ENCODE measurements at regions not wholly inside any gene's neighbourhood (a gene's known extent, or its start where the extent isn't known, plus 50 kb on each side); places are given as distances from the start of the nearest gene placed in this dataset.

DNA sequence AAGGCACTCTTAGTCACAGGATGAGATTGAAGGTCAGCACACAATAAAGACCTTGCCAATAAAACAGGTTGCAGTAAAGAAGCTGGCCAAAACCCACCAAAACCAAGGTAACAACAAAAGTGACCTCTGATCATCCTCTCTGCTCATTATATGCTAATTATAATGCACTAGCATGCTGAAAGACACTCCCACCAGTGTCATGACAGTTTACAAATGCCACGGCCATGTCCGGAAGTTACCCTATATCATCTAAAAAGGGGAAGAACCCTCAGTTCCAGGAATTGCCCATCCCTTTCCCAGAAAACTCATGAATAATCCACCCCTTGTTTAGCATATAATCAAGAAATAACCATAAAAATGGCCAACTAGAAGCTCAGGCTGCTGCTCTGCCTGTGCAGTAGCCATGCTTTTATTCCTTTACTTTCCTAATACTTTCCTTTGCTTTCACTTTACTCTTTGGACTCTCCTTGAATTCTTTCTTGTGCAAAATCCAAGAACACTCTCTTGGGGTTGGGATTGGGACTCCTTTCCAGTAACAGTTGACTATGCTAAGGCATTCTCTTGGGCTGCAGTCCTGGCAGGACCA is 527.3 kb upstream of the MAP3K7 start:
- no peaks in the 10 kb centered on the region for H3K9me3 ChIP-seq (ENCODE audit: control extremely low read depth in 1 of 5, control insufficient read depth in 4 of 5, insufficient read depth in 2 of 5, low read depth in 1 of 5, low read length in 4 of 5)
- CTCF ChIA-PET = no interaction called here
- H3K4me1 ChIP-seq (ENCODE audit: control extremely low read depth in 1 of 4, control insufficient read depth in 4 of 4, insufficient read depth in 4 of 4, low read length in 3 of 4) = no peaks in the 10 kb centered on the region
- H3K27me3 ChIP-seq (replicated peaks in 2 of 5; ENCODE audit: control insufficient read depth in 4 of 5, insufficient read depth in 5 of 5, low read length in 4 of 5) = no peaks in the 10 kb centered on the region
- POLR2A ChIA-PET = no interaction called here
- WGBS (ENCODE audit: insufficient coverage) = 94% methylated on average over 2 of the region's 2 CpGs
- no peak overlapping the region for H3K27ac ChIP-seq (ENCODE audit: insufficient read depth in 1 of 2, low read depth in 1 of 2, low read length in 2 of 2, poor library complexity in 1 of 2, severe bottlenecking in 2 of 2)
- no peak overlapping the region for H3K4me3 ChIP-seq (ENCODE audit: control insufficient read depth in 1 of 7, extremely low read depth in 1 of 7, insufficient read depth in 4 of 7, low read depth in 2 of 7, low read length in 6 of 7)
- no peak for DNase-seq
- H3K36me3 ChIP-seq (ENCODE audit: control insufficient read depth in 4 of 4, insufficient read depth in 4 of 4, low read length in 3 of 4) = no peaks in the 10 kb centered on the region

- DNase-seq = no peak
- Histone ChIP-seq H3K27me3 (replicated peaks in 2 of 5; ENCODE audit: control insufficient read depth in 4 of 5, insufficient read depth in 5 of 5, low read length in 4 of 5) (no peaks in the 10 kb centered on the region), H3K4me3 (ENCODE audit: control insufficient read depth in 1 of 7, extremely low read depth in 1 of 7, insufficient read depth in 4 of 7, low read depth in 2 of 7, low read length in 6 of 7) (no peak overlapping the region), H3K27ac (ENCODE audit: insufficient read depth in 1 of 2, low read depth in 1 of 2, low read length in 2 of 2, poor library complexity in 1 of 2, severe bottlenecking in 2 of 2) (no peak overlapping the region), H3K9me3 (ENCODE audit: control extremely low read depth in 1 of 5, control insufficient read depth in 4 of 5, insufficient read depth in 2 of 5, low read depth in 1 of 5, low read length in 4 of 5) (no peaks in the 10 kb centered on the region), H3K36me3 (ENCODE audit: control insufficient read depth in 4 of 4, insufficient read depth in 4 of 4, low read length in 3 of 4) (no peaks in the 10 kb centered on the region), H3K4me1 (ENCODE audit: control extremely low read depth in 1 of 4, control insufficient read depth in 4 of 4, insufficient read depth in 4 of 4, low read length in 3 of 4) (no peaks in the 10 kb centered on the region)
- ChIA-PET POLR2A (no interaction called here), CTCF (no interaction called here)
- 87% methylated on average over 2 of the region's 2 CpGs for WGBS (ENCODE audit: insufficient coverage)
Observed at GRCh38 chr6:91106083-91106482, 519.2 kb upstream of the MAP3K7 start.

GRCh38 chr6:91105532-91105931 is 518.7 kb upstream of the MAP3K7 start:
- no peaks in the 10 kb centered on the region for H3K9me3 ChIP-seq (ENCODE audit: control extremely low read depth in 1 of 5, control insufficient read depth in 4 of 5, insufficient read depth in 2 of 5, low read depth in 1 of 5, low read length in 4 of 5)
- H3K27me3 ChIP-seq (replicated peaks in 2 of 5; ENCODE audit: control insufficient read depth in 4 of 5, insufficient read depth in 5 of 5, low read length in 4 of 5) = no peaks in the 10 kb centered on the region
- ChIA-PET CTCF (no interaction called here), POLR2A (no interaction called here)
- no peak overlapping the region for H3K4me3 ChIP-seq (ENCODE audit: control insufficient read depth in 1 of 7, extremely low read depth in 1 of 7, insufficient read depth in 4 of 7, low read depth in 2 of 7, low read length in 6 of 7)
- H3K27ac ChIP-seq (ENCODE audit: insufficient read depth in 1 of 2, low read depth in 1 of 2, low read length in 2 of 2, poor library complexity in 1 of 2, severe bottlenecking in 2 of 2) = no peak overlapping the region
- no peaks in the 10 kb centered on the region for H3K4me1 ChIP-seq (ENCODE audit: control extremely low read depth in 1 of 4, control insufficient read depth in 4 of 4, insufficient read depth in 4 of 4, low read length in 3 of 4)
- DNase-seq = no peak
- H3K36me3 ChIP-seq (ENCODE audit: control insufficient read depth in 4 of 4, insufficient read depth in 4 of 4, low read length in 3 of 4) = no peaks in the 10 kb centered on the region

GRCh38 chr6:91099479-91099878 is 512.6 kb upstream of the MAP3K7 start:
- H3K4me1 ChIP-seq (ENCODE audit: control extremely low read depth in 1 of 4, control insufficient read depth in 4 of 4, insufficient read depth in 4 of 4, low read length in 3 of 4) = no peaks in the 10 kb centered on the region
- WGBS (ENCODE audit: insufficient coverage) = 80% methylated on average over 1 of the region's 1 CpG
- H3K27me3 ChIP-seq (replicated peaks in 2 of 5; ENCODE audit: control insufficient read depth in 4 of 5, insufficient read depth in 5 of 5, low read length in 4 of 5) = no peaks in the 10 kb centered on the region
- POLR2A ChIA-PET = no interaction called here
- CTCF ChIA-PET = no interaction called here
- no peak overlapping the region for H3K27ac ChIP-seq (ENCODE audit: insufficient read depth in 1 of 2, low read depth in 1 of 2, low read length in 2 of 2, poor library complexity in 1 of 2, severe bottlenecking in 2 of 2)
- no peak for DNase-seq
- no peaks in the 10 kb centered on the region for H3K9me3 ChIP-seq (ENCODE audit: control extremely low read depth in 1 of 5, control insufficient read depth in 4 of 5, insufficient read depth in 2 of 5, low read depth in 1 of 5, low read length in 4 of 5)
- no peak overlapping the region for H3K4me3 ChIP-seq (ENCODE audit: control insufficient read depth in 1 of 7, extremely low read depth in 1 of 7, insufficient read depth in 4 of 7, low read depth in 2 of 7, low read length in 6 of 7)
- H3K36me3 ChIP-seq (ENCODE audit: control insufficient read depth in 4 of 4, insufficient read depth in 4 of 4, low read length in 3 of 4) = no peaks in the 10 kb centered on the region

DNA sequence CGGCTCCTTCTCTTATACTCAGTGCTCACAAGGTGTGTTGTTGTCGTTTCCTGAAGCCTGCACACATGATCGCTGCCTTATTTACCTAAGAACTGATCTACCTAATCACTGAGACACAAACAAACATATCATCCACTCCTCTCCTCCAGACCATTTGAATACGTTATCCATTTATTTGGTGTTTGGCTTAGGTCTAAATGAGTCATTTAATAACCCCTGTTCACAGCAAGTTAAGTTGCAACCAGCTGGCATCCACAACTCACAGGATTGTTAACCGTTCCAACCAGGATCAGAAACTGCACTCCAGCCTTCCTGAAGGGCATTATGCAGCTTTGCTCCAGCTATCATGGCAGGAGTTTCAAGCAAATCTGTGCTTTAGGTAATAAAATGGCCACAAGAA is 511.1 kb upstream of the MAP3K7 start:
- Histone ChIP-seq H3K36me3 (ENCODE audit: control insufficient read depth in 4 of 4, insufficient read depth in 4 of 4, low read length in 3 of 4) (no peaks in the 10 kb centered on the region), H3K4me1 (ENCODE audit: control extremely low read depth in 1 of 4, control insufficient read depth in 4 of 4, insufficient read depth in 4 of 4, low read length in 3 of 4) (no peaks in the 10 kb centered on the region), H3K4me3 (ENCODE audit: control insufficient read depth in 1 of 7, extremely low read depth in 1 of 7, insufficient read depth in 4 of 7, low read depth in 2 of 7, low read length in 6 of 7) (no peak overlapping the region), H3K9me3 (ENCODE audit: control extremely low read depth in 1 of 5, control insufficient read depth in 4 of 5, insufficient read depth in 2 of 5, low read depth in 1 of 5, low read length in 4 of 5) (no peaks in the 10 kb centered on the region), H3K27me3 (replicated peaks in 2 of 5; ENCODE audit: control insufficient read depth in 4 of 5, insufficient read depth in 5 of 5, low read length in 4 of 5) (no peaks in the 10 kb centered on the region), H3K27ac (ENCODE audit: insufficient read depth in 1 of 2, low read depth in 1 of 2, low read length in 2 of 2, poor library complexity in 1 of 2, severe bottlenecking in 2 of 2) (no peak overlapping the region)
- POLR2A ChIA-PET = no interaction called here
- no peak for DNase-seq
- CTCF ChIA-PET = no interaction called here
- WGBS (ENCODE audit: insufficient coverage) = 100% methylated on average over 3 of the region's 5 CpGs

DNA sequence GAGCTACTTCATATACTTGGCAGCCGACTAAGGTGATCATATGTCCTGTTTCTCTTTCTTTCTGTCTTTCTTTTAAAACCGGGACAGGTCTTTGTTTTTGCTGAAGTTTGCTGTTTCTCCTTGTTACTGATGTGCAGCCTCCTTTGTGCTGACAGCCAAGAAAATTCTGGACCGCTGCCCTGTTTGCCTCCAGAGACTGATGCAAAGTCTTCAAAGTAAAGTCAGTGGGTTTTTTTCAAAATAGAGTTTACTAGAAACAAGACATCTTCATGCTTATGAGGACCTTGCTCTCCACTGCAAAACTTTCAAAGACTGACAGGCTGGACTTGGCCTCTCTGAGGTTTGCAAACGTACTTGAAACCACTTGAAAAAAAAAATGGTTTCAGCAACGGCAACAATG is 510.5 kb upstream of the MAP3K7 start:
- CTCF ChIA-PET = no interaction called here
- Histone ChIP-seq H3K27me3 (replicated peaks in 2 of 5; ENCODE audit: control insufficient read depth in 4 of 5, insufficient read depth in 5 of 5, low read length in 4 of 5) (no peaks in the 10 kb centered on the region), H3K4me1 (ENCODE audit: control extremely low read depth in 1 of 4, control insufficient read depth in 4 of 4, insufficient read depth in 4 of 4, low read length in 3 of 4) (no peaks in the 10 kb centered on the region), H3K4me3 (ENCODE audit: control insufficient read depth in 1 of 7, extremely low read depth in 1 of 7, insufficient read depth in 4 of 7, low read depth in 2 of 7, low read length in 6 of 7) (no peak overlapping the region), H3K27ac (ENCODE audit: insufficient read depth in 1 of 2, low read depth in 1 of 2, low read length in 2 of 2, poor library complexity in 1 of 2, severe bottlenecking in 2 of 2) (no peak overlapping the region), H3K36me3 (ENCODE audit: control insufficient read depth in 4 of 4, insufficient read depth in 4 of 4, low read length in 3 of 4) (no peaks in the 10 kb centered on the region), H3K9me3 (ENCODE audit: control extremely low read depth in 1 of 5, control insufficient read depth in 4 of 5, insufficient read depth in 2 of 5, low read depth in 1 of 5, low read length in 4 of 5) (no peaks in the 10 kb centered on the region)
- WGBS (ENCODE audit: insufficient coverage) = 100% methylated on average over 3 of the region's 5 CpGs
- no peak for DNase-seq
- POLR2A ChIA-PET = no interaction called here

DNA sequence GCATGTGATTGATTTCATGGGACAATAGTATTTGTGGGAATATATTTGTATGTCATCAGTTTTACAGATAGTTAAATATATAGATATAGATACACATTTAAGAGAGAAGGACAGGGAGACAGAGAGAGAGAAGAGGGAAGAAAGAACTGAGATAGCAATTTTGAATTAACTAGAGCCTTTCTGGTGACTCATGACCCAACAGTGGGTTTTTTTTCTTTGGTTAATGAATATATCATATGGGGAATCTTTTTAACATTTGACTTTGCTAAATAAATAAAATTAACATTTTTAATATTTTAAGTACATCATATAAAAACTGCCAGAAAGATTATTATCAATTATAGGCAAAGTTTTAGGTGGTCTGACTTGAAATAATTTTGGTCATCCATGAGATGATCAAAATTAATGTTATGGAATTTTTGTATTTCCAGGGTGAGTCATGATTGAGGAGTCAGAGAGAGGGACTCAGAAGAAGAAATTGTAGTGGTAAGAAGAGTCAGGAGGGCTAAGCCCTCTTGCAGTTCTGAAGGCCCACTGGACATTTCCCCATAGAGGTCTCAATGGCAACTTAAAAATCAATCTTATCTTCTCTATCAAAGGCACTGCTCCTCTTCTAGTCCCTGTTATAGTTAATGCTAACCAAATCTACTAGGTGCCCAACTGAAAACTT is 508.1 kb upstream of the MAP3K7 start:
- H3K4me3 ChIP-seq (ENCODE audit: control insufficient read depth in 1 of 7, extremely low read depth in 1 of 7, insufficient read depth in 4 of 7, low read depth in 2 of 7, low read length in 6 of 7) = no peak overlapping the region
- ChIA-PET CTCF (interaction anchor here (2.4 kb wide), 1 partner anchor 13 kb away, joined by 10 read pairs; no protein-coding TSS in a partner anchor), POLR2A (no interaction called here)
- no peaks in the 10 kb centered on the region for H3K36me3 ChIP-seq (ENCODE audit: control insufficient read depth in 4 of 4, insufficient read depth in 4 of 4, low read length in 3 of 4)
- no peak overlapping the region for H3K27ac ChIP-seq (ENCODE audit: insufficient read depth in 1 of 2, low read depth in 1 of 2, low read length in 2 of 2, poor library complexity in 1 of 2, severe bottlenecking in 2 of 2)
- DNase-seq = no peak
- H3K9me3 ChIP-seq (ENCODE audit: control extremely low read depth in 1 of 5, control insufficient read depth in 4 of 5, insufficient read depth in 2 of 5, low read depth in 1 of 5, low read length in 4 of 5) = no peaks in the 10 kb centered on the region
- H3K27me3 ChIP-seq (replicated peaks in 2 of 5; ENCODE audit: control insufficient read depth in 4 of 5, insufficient read depth in 5 of 5, low read length in 4 of 5) = no peaks in the 10 kb centered on the region
- no peaks in the 10 kb centered on the region for H3K4me1 ChIP-seq (ENCODE audit: control extremely low read depth in 1 of 4, control insufficient read depth in 4 of 4, insufficient read depth in 4 of 4, low read length in 3 of 4)

All from common myeloid progenitor, CD34-positive (primary cell).